SIG-M5 treated with dmso at 0.1 percent for 504 hours (cell line): ENCODE measurements at regions not wholly inside any gene's neighbourhood (a gene's known extent, or its start where the extent isn't known, plus 50 kb on each side); places are given as distances from the start of the nearest gene placed in this dataset.
"Not testable (repeated sequence)": the region's sequence is repeated elsewhere in the genome, so short reads cannot be mapped to it uniquely, and the experiment has no call there.

ENCODE experiments used
- DNase-seq: peaks from one replicate; lab custom pipeline; 2025; ENCODE audit not compliant: unreplicated experiment; lab: John Stamatoyannopoulos, UW

DNA sequence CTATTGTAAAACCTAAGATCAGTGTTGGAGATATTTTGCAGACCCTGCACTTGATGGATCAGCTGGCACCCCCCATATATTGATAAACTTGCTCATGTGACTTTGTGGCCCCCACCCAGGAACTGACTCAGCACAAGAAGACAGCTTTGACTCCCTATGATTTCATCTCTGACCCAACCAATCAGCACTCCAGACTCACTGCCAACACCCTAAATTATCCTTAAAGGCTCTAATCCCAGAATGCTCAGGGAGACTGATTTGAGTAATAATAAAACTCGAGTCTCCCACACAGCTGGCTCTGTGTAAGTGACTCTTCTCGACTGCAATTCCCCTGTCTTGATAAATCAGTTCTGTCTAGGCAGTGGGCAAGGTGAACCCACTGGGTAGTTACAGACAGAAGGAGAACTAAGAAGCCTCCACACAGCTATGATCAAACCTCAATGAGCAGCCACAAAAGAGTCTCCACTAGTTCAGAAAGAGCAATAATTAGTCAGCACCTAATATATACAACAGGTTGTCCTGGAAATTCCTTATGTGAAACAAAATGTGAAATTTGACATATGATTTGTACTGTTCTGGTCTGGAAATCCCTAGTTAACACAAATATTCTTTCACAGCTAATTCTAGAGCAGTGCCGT is 52.2 kb downstream of the ACTL7B start:
- no peak for DNase-seq

DNA sequence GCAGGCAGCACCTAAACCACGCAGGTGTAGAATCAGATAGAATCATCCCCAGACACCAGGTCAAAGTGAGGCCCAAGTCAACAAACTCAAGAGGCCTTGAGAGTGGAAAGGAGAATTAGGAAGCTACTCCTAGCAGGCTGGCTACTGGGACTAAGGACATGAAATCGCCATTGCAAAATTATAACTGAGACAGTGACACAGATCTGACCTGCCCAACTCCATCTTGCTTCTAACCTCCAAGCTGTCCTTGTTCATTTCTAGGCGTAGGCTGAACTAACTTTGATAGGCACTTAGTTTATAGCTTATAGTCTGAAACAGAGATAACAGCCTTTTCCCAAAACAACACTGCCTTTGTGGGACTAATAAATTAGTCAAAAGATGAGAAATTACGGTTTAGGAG is 52.8 kb downstream of the ACTL7B start:
- no peak for DNase-seq

DNA sequence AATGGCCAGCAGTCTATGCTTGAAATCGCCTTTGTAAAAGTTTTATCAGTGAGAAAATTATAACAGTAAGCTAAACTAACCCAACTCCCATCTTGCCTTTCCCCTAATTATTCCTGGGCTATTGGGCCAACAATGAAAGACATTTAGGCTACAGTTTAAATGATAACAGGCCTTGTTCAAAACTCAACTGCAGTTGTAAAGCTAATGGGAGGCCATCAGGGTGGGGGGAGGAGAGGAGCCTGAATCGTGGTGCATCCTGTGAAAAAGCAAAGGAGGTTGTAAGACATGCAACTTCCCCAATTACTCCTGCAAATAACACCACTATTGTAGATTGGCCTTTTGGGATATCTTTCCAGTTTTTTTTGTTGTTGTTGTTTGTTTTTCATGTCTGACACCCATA is 53.8 kb downstream of the ACTL7B start:
- no peak for DNase-seq

DNA sequence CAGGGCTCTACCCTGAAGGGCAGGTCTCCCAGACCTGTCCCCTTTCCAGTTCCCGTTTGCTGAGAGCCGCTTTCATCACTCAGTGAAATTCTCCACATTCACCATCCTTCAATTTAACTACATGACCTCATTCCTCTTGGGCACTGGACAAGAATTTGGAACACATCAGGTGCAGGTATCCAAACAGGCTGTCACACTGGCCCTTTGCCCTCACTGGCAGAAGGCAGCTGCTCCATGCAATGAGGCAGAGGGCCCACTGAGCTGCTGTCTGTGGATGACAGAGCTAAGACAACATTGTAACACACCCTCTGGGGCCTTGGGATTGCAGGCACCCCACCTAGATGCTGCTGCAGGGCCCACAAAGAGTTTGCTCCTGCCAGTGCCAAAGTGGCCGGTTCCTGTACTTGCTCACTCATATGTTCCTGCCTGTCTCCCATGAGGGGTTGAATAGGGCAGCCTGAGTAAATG is 55.1 kb downstream of the ACTL7B start:
- DNase-seq: no peak

DNA sequence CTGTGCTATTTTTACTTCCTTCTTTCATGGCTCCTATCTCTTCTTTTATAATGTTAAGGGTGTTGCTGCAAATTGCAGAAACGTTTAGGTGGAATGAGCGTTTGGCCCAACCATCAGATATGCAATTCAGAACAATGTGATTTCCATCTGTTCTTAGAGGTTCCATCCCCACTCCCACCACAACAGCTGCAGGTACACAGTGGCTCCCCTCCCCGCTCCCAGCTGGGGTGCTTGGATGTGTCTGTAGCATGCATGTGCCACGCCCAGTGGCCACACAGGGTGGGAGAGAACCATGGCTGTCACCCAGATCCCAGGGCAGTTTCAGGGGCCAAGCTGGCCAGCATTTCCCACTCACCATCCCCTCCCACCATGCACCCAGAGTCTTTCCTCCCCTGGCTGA is 62.2 kb downstream of the ACTL7B start:
- DNase-seq: no peak

DNA sequence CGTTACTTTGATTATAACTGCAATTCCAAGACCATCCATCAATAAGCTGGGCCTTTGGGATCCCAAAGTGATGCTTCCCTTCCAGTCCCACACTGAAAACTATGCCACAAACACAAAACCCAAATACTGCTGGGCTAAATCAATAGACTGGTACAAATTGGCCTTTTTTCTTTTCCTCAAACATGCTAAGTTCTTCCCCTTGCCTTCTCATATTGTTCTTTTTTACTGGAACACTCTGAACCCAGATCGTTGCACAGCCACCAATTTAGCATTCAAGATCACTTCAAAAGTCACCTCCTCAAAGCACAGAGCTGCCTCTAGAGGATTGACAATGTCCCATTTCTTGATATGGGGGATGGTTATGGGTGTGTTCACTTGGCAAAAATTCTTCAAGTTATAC is 66.0 kb downstream of the ACTL7B start:
- DNase-seq: no peak

DNA sequence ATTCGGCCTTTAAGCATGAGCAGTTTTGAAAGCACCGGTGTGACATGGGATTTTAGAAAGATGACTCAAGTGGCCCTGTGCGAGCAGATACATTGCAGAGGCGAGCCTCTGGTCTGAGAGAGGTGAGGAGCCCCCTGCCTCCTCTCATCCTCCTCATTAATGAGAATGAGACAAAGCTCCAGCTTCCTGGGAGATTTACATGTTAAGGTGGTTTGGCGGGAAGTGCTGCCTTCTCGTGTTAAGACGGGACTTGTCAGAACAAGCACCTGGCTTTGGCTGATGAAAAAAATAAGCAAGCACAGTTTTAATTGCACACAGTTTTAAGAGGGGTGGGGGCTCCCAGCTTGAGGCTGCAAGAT is 68.1 kb downstream of the ACTL7B start:
- DNase-seq: no peak

DNA sequence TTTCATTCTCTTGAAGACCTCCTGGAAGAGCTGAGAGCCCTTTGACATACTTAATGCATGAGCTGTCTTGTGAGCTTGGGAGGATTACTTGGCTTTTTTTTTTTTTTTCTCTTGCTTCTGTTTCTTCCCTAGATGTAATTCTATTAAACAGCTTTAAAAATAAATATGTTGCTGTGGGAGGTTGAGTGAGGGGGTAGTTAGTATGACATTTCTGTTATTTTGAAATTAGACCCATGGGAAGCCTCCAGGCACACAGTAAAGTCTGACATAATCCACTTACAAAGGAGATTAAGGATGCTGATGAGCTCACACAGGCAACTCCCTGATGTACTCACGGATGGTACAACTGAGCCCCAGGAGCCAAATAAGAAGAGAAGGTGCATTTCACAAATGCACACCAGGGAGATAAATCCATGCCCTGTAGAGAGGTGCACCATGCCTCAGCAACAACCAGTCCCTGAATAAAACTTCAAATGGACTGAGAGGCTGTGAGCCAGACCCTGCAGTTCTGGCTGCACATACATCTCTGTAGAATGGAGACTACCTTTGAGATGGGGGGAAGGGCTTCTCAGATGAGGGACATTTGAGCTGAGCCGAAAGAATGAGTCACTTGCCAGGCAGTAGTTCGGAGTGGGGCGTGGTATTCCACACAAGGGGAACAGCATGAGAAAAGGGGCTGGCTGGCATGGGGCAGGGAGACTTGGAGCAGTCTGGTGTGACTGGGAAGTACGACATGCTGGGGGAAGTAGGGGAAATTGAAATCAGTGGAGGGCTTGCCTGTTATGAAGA is 68.7 kb downstream of the ACTL7B start:
- no peak for DNase-seq

DNA sequence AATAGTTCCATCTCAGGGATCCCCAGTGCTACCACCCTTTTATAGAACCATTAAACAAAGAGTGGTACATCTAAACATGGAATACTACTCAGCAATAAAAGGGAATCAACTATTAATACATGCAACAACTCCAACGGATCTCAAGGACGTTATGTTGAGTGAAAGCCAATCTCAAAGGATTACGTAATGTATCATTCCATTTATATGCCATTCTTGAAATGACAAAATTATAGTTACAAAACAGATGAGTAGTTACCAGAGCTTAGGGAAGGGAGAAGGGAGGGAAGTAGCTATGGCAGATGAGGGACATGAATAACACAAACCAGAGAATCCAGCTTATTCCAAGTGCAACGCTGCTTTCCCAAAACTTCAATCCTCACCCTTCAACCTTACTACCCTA is 69.5 kb downstream of the ACTL7B start:
- DNase-seq: no peak

DNA sequence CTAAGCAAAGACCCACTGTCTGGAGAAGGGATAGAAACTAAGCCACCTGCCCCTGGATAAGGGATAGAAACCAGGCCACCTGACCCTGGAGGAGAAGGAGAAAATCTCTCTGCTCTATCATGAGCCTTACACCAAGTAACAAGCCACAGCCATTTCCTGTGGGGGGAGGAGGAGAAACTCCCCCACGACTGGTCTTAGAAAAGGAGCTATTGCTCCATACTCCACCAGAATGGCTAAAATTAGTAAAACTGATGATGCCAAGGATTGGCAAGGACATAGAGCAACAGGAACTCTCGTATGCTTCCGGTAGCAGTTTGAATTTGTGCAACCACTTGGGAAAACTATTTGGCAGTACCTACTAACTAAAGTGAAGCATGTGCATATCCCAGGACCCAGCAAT is 70.8 kb downstream of the ACTL7B start:
- DNase-seq: peak; percentile 80

DNA sequence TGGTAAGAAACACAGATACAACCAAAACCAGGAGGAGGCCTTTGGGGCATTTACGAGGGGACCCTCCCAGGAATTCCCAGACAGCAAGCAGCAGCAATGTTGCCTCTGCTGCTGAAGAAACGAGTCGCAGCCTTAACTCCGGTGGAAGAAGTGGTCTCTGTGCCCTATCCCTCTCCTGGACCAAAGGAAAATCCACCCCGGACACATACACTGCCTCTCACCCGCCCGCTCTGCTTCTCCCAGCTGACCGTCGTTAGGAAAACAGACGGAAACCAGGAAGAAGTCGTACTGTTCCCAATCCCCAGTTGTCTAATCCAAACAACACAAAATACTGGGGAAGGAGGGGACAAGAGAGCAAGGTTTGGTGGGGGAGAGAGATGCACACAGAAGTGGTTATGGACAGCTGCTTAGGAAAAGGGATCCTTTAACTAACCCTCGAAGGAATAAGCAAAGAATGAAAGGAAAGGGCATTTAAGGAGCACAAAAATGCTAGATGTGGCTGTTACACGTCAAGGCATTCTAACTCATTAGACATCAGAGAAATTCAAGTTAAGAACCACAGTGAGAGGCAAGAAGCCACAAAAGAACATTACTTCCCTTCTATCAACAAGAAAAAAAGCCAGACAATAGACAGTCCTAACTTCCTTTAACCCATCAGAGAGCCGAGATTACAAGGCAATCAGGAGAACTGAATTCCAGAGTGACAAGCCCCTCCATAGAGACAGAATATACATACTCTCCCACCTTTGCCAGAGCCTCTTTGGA is 71.9 kb downstream of the ACTL7B start:
- DNase-seq: peak; percentile 59

DNA sequence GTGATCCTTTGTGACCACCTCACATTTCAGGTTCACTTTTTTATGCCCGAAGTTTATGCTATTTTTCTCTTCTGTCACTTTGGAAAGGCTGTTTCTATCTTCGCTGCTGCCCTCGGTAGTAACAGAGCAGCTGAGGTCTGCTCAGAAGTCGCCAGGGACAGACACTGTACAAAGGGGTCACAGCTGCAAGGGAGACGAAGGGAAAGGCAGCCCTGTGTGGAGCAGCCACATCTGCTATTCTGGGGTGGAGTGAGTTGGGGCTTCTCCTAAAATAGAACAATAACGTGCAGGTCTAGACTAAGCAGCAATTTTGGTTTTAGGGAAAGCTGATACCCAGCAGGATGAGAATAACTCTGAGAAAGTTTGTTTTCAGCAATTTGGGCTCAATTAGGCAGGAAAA is 72.5 kb downstream of the ACTL7B start:
- DNase-seq: no peak

DNA sequence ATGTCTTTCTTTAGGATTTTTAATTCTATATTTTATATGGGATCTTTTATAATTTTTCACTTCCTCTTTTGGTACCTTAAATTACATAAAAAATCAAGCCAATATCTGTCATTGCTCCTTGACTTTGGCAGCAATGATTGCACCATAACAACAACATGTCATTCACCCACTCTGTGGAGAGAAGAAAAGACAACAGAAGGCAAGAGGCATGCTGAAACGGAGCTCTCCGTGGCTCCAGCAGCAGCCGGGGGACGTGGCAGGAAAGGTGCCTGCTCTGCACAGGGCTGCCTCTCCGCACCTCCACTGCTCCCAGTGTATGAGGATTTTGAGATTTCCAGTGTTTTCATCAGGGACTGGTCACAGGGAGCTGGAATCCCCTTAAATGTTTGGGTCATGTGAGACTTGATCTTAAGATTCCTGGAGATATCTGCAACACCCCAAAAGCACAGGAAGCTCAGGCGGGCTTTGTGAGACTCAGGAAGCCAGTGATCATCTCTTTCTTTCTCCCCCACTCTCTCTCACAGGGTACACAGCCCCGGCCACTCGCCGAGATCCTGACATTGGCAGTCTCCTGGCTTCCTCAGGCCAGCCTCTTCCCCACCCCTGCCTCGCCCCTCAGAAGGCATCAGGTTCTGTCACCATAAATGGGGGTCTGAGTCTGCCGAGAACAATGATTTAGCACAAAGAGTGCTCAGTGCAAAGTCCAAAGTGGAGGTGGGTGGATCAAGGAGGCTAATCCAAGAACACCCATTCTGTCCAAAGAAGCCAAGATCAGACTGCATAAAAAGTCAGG is 74.6 kb downstream of the ACTL7B start:
- peak; percentile 39 for DNase-seq

DNA sequence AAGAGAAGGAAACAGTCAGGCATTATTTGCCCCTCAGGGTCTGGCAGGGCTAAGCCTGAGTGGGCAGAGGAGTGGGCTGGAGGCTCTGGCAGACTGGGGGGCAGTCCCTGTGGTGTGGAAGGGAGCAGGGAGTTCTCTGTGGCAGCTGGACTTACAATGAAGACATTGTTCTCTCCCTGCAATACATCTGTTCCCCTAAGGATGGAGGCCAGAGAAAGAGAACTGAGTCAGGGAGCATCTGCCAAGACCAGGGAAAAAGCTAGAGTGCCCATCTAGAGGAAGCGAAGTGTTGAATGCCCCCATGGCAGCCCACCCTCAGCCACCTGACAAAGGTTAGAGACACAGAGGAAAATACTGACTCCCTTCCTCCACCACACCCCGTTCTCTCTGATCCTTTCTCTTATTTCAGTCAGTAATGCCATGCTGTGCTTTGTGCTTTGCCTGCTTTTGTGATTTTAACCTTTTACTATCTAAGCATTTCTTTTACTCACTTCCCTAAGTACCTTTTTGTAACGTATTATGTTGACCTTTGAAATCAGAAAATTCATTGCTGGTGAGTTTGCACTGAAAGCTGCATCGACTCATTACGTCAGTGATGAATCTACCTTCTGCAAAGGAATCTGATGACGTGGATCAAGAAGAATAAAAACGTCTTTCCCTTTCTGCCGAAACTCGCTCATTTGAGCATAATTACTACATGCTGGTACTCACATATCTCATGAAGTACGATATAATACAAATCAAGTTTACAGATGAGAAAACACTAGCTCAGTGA is 76.0 kb downstream of the ACTL7B start:
- DNase-seq: no peak

DNA sequence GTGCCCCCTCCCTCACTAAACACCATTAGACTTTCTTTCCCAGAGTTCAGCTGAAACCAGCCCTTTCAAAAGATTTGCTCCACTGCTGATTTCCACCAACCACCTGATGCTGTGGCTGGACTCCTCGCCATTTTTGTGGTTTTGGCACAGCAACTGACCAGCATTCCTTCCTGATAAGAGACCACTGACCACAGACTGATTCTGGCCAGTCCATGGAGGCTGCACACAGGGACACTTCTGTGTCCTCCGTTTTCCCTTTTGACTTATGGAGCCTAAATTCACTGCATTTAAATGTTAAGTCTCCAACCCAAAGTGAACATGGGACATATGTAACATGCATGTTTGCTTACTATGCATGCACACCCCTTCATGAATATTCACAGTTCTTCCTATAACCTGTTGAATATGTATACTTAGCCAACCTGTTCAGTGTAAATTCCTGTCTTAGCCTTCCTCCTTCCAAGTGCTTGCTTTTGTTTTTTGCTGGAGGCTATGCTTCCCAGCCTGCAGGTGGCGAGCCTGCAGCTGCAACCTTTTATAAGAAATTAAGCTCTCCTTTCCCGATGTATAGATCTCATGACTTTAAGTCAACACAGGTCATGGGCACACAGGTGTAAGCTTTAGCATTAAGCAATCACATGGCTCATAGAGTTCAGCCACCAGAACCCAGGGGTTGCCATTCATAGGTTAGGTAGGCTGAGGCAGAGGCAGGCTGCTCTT is 78.7 kb downstream of the ACTL7B start:
- peak; percentile 33 for DNase-seq

DNA sequence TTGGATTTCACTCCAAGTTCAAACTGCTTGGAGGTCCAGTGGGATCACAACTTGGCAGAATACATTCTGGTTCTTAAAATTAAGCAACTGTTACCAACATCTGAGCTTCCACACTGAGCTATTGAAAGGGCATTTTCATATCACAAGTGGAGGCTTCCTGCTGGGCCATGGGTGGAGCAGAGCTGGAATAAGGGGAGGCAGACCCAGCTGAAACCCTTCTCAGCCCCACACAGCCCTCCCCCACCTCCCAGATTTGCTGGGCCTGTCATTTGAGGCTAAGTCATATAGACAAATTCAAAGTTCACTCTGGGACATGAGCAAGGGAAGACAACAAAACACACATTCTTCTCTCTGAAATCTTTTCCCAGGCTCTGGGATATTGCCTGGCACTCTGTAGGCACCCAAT is 79.9 kb downstream of the ACTL7B start:
- DNase-seq: no peak

DNA sequence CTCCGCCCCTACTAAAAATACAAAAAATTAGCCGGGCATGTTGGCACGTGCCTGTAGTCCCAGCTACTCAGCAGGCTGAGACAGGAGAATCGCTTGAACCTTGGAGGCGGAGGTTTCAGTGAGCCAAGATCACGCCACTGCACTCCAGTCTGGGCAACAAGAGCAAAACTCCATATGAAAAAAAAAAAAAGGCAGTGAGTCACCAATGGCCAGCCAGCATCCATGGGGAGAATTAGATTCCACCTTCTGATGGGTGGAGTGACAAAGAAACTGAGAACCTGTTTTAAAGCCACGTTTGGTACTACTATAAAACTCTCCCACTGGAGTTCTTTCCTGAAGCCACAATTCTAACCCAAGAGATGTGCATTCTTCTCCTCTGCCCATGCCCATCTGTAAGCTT is 81.7 kb downstream of the ACTL7B start:
- not testable (repeated sequence) for DNase-seq

DNA sequence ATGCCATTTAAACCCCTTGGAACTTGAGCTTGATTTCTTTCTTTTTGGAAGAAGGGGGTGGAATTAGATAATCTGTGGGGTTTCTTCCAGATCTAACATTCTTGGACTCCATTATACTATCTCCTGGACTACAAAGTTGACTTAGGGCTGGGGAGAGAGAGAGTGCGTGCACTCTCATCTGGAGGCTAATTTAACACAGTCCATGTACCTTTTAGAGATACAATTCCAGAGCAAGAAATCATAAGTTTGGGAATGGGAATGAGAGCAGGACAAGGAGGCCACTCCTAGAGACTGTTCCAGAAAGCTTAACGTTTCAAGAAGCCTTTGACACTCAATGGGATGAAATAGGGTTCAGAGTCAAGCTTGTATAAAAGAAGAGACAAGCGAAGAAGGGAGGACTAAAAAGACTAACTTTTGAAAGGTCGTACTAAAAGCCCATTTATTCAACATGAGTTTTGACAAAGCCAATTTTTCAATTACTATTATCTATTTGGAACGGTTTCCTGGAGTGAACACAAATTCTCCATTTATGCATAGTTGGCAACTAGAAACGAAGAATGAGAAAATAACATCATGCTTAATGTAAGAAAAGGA is 83.4 kb downstream of the ACTL7B start:
- no peak for DNase-seq

DNA sequence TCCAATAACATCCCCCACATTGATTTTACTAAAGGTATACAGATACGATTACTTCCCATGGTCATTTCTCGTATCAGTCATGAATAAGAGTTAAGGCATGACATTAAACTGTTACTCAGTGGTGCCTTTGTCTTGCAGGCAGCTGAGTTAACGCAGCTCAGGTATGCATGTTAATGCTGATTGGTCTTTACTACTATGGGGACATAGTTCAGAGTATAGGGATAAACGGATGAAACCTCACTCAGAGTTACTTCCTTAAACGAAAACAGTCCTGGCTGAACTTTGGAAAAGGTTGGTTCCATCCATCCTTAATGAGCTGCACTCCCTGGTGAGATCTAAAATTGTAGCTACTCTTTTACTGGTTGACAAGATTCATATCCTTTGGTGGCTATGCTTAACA is 87.0 kb downstream of the ACTL7B start:
- DNase-seq: no peak
